NCI-H526 (cell line): ENCODE measurements at regions not wholly inside any gene's neighbourhood (a gene's known extent, or its start where the extent isn't known, plus 50 kb on each side); places are given as distances from the start of the nearest gene placed in this dataset.
"Not testable (repeated sequence)": the region's sequence is repeated elsewhere in the genome, so short reads cannot be mapped to it uniquely, and the experiment has no call there.

Experiments used
- DNase-seq, 2 experiments: peaks; one replicate each; lab custom pipeline; 2025; lab: John Stamatoyannopoulos, UW

- not testable (repeated sequence) for DNase-seq
These were observed 416.5 kb downstream of the ANKRD30B start for GRCh38 chr18:15164446-15164845.

DNA sequence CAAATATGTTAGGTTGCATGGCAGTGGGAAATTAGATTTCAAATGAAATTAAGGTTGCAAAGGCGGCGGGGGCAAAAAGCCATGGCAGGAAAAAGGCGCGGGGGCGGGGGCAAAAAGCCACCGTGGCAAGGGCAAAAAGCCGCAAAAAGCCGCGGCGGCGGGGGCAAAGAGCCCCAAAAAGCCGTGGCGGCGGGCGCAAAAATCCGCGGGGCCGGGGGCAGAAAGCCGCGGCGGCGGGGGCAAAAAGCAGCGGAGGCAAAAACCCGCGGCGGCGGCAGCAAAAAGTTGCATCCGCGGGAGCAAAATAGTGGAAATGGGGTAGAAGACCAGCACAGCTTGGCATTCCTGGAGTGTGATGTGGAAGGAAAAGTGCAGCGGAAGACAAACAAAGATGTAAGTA, 417.1 kb downstream of the ANKRD30B start:
- DNase-seq = no peak

DNA sequence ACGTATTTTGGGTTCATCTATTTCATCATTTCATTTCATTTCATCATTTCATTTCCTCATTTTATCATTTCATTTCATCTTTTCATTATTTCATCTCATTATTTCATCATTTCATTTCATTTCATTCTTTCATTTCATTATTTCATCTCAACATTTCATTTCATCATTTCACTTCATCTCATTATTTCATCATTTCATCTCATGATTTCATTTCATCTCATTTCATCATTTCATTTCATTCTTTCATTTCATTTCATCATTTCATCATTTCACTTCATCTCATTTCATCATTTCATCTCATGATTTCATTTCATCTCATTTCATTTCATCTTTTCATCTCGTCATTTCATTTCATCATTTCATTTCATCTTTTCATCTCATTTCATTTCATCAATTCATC, 445.1 kb downstream of the ANKRD30B start:
- DNase-seq = not testable (repeated sequence)

- not testable (repeated sequence) for DNase-seq
These were observed 445.8 kb downstream of the ANKRD30B start for GRCh38 chr18:15193813-15194212.

- peak in 1 of 2 experiments; percentile 1 for DNase-seq
These were observed 449.6 kb downstream of the ANKRD30B start for GRCh38 chr18:15197338-15198115.

GRCh38 chr18:15198116-15198389, 450.1 kb downstream of the ANKRD30B start:
- no peak for DNase-seq
